OCI-LY1 (cell line): ENCODE measurements at regions not wholly inside any gene's neighbourhood (a gene's known extent, or its start where the extent isn't known, plus 50 kb on each side); places are given as distances from the start of the nearest gene placed in this dataset.

Experiments
- EZH2 ChIP-seq: fragments of 200-600 bp; sonication (generic), shearing (Covaris generic); IDR thresholded peaks from 2 replicates; pipeline ENCODE4 v1.8.0; 2017; ENCODE audit warnings: borderline replicate concordance, mixed run types, mild to moderate bottlenecking, antibody characterized with exemption, low read length, moderate library complexity, mixed read lengths
- TF ChIP-seq, protein P1 (sequence below): fragments of 200-600 bp; sonication (generic), shearing (Covaris generic); IDR thresholded peaks from 2 replicates; pipeline ENCODE4 v1.5.1; 2017; ENCODE audit warnings: mild to moderate bottlenecking, antibody characterized with exemption, low read length, moderate library complexity, mixed read lengths

DNA sequence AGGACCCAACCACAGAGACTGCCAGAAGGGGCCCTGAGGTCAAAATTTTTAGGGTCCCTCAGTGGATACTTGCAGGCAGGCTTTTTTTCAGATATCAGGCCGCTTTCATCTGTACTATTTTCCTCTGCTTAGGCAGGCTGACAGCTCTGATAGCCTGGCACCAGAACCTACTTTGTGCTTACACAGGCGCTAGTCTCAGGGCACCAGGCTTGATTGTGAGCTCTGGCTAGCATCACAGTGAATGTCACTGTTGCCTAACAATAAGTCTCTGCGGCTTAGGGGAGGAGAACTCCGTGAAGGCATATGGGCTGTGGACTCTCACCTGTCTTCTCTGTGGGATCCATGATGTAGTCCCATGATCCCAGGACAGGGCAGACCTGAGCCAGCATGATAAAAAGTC lies 738.1 kb upstream of the TSPY4 start:
- TF ChIP-seq, protein P1, sequence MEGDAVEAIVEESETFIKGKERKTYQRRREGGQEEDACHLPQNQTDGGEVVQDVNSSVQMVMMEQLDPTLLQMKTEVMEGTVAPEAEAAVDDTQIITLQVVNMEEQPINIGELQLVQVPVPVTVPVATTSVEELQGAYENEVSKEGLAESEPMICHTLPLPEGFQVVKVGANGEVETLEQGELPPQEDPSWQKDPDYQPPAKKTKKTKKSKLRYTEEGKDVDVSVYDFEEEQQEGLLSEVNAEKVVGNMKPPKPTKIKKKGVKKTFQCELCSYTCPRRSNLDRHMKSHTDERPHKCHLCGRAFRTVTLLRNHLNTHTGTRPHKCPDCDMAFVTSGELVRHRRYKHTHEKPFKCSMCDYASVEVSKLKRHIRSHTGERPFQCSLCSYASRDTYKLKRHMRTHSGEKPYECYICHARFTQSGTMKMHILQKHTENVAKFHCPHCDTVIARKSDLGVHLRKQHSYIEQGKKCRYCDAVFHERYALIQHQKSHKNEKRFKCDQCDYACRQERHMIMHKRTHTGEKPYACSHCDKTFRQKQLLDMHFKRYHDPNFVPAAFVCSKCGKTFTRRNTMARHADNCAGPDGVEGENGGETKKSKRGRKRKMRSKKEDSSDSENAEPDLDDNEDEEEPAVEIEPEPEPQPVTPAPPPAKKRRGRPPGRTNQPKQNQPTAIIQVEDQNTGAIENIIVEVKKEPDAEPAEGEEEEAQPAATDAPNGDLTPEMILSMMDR: no peak
- no peak for TF ChIP-seq EZH2
